HepG2 (cell line): ENCODE measurements at regions not wholly inside any gene's neighbourhood (a gene's known extent, or its start where the extent isn't known, plus 50 kb on each side); places are given as distances from the start of the nearest gene placed in this dataset.

Experiments used
- ATM ChIP-seq: fragments of 450-650 bp; IDR thresholded peaks from 2 replicates; pipeline ENCODE4 v1.7.1; 2017; ENCODE audit warnings: mild to moderate bottlenecking, borderline replicate concordance
- GATA4 ChIP-seq: sonication (generic); IDR thresholded peaks from 2 replicates; pipeline ENCODE4 v1.6.1; 2016; ENCODE audit warnings: antibody characterized with exemption, low read depth, borderline replicate concordance
- GATAD1 ChIP-seq: IDR thresholded peaks from 2 replicates; pipeline ENCODE4 v1.6.1; 2016; ENCODE audit warnings: missing genetic modification reagents, missing compliant biosample characterization
- MAZ ChIP-seq, 2 experiments: sonication (generic) in 1 of 2; formaldehyde crosslinking in 1 of 2; IDR thresholded peaks; 2 replicates each; pipeline versions ENCODE4 v1.5.0 to v1.6.1; 2012 to 2020; ENCODE audit warnings: low read depth in 2 of 2, mild to moderate bottlenecking in 2 of 2, borderline replicate concordance in 1 of 2, improper control_type of control experiment in 1 of 2, low read length in 1 of 2, missing genetic modification reagents in 1 of 2, moderate library complexity in 1 of 2
- MED8 ChIP-seq: sonication (generic); formaldehyde crosslinking; IDR thresholded peaks from 2 replicates; pipeline ENCODE4 v1.8.1; 2023; ENCODE audit warnings: mild to moderate bottlenecking, missing genetic modification reagents; ENCODE audit not compliant: insufficient replicate concordance
- MZF1 ChIP-seq: sonication (generic); formaldehyde crosslinking; IDR thresholded peaks from 2 replicates; pipeline ENCODE4 v1.8.1; 2023; ENCODE audit warnings: mild to moderate bottlenecking, missing genetic modification reagents, borderline replicate concordance
- NRL ChIP-seq: sonication (generic); formaldehyde crosslinking; IDR thresholded peaks from 2 replicates; pipeline ENCODE4 v1.5.0; 2020; ENCODE audit warnings: missing genetic modification reagents, mild to moderate bottlenecking, moderate library complexity, borderline replicate concordance
- POLR2AphosphoS2 ChIP-seq: IDR thresholded peaks from 2 replicates; pipeline ENCODE4 v1.6.1; 2011; ENCODE audit warnings: low read depth, low read length, improper control_type of control experiment
- SETDB1 ChIP-seq: sonication (generic); formaldehyde crosslinking; IDR thresholded peaks from 2 replicates; pipeline ENCODE4 v1.5.1; 2020; ENCODE audit warnings: missing genetic modification reagents, mild to moderate bottlenecking, borderline replicate concordance
- SMYD3 ChIP-seq: sonication (generic); formaldehyde crosslinking; IDR thresholded peaks from 2 replicates; pipeline ENCODE4 v1.8.1; 2023; ENCODE audit warnings: mild to moderate bottlenecking, missing genetic modification reagents
- STAG1 ChIP-seq: sonication (generic); formaldehyde crosslinking; IDR thresholded peaks from 2 replicates; pipeline ENCODE4 v1.4.0; 2020; ENCODE audit warnings: missing genetic modification reagents
- ZFY ChIP-seq: sonication (generic); formaldehyde crosslinking; IDR thresholded peaks from 2 replicates; pipeline ENCODE4 v1.4.0; 2020; ENCODE audit warnings: missing genetic modification reagents
- ZNF235 ChIP-seq: sonication (generic); formaldehyde crosslinking; IDR thresholded peaks from 2 replicates; pipeline ENCODE4 v1.8.1; 2023; ENCODE audit warnings: mild to moderate bottlenecking, missing genetic modification reagents, borderline replicate concordance
- ZNF30 ChIP-seq: sonication (generic); formaldehyde crosslinking; IDR thresholded peaks from 2 replicates; pipeline ENCODE4 v1.5.0; 2020; ENCODE audit warnings: mild to moderate bottlenecking, missing genetic modification reagents
- ZNF816 ChIP-seq: sonication (generic); formaldehyde crosslinking; IDR thresholded peaks from 2 replicates; pipeline ENCODE4 v1.8.0; 2022; ENCODE audit warnings: missing genetic modification reagents, mild to moderate bottlenecking, borderline replicate concordance
- TF ChIP-seq, protein P1 (sequence below): sonication (generic); formaldehyde crosslinking; IDR thresholded peaks from 2 replicates; pipeline ENCODE4 v1.4.0; 2020; ENCODE audit warnings: mild to moderate bottlenecking, missing genetic modification reagents
- TF ChIP-seq, protein P2 (sequence below): sonication (generic); formaldehyde crosslinking; IDR thresholded peaks from 2 replicates; pipeline ENCODE4 v1.5.0; 2020; ENCODE audit warnings: missing genetic modification reagents
- TF ChIP-seq, protein P3 (sequence below): sonication (generic); formaldehyde crosslinking; IDR thresholded peaks from 2 replicates; pipeline ENCODE4 v1.4.0; 2020; ENCODE audit warnings: missing genetic modification reagents

DNA sequence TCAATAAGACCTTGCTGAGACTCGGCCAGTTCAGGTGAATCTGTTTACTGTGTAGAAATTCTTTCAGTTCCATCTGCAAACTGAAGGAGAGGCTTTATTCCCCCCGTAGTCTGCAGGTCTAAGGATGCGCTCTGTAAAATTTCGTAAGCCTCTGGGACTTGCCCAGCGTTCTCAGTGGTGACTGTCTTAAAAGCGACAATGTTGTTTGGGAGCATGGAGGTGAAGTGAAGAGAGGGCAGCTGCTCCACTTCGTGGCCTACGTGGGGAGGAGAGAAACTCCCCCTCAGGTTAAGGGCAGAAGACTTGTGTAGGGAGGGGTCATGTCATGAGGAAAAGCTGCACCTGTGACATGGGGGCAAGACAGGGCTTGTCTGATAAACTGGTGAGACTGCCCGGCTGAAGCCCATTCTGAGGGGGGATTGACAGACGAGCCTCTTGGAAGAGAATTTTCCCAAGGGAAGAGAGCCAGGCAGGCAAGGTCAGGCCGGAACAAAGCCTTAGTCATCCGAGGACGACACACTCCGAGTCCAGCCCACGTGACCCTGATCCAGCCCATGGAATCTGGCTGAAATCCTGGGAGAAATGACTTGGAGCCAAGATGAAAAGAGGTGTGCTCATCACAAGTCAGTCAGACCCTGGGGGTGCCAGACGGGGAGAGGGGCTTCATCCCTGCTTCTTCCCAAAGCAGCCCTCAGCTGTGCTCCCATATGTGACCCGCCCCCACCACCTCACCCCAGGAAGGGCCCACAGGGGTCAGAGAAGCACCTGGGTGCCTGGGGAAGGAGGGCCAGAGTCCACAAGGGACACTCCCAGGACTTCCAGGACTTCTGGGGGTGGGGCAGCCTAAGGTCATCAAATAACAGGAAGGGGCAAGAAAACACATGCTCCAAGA is 88.5 kb upstream of the SH3BP4 start (continued):
- TF ChIP-seq, protein P1, sequence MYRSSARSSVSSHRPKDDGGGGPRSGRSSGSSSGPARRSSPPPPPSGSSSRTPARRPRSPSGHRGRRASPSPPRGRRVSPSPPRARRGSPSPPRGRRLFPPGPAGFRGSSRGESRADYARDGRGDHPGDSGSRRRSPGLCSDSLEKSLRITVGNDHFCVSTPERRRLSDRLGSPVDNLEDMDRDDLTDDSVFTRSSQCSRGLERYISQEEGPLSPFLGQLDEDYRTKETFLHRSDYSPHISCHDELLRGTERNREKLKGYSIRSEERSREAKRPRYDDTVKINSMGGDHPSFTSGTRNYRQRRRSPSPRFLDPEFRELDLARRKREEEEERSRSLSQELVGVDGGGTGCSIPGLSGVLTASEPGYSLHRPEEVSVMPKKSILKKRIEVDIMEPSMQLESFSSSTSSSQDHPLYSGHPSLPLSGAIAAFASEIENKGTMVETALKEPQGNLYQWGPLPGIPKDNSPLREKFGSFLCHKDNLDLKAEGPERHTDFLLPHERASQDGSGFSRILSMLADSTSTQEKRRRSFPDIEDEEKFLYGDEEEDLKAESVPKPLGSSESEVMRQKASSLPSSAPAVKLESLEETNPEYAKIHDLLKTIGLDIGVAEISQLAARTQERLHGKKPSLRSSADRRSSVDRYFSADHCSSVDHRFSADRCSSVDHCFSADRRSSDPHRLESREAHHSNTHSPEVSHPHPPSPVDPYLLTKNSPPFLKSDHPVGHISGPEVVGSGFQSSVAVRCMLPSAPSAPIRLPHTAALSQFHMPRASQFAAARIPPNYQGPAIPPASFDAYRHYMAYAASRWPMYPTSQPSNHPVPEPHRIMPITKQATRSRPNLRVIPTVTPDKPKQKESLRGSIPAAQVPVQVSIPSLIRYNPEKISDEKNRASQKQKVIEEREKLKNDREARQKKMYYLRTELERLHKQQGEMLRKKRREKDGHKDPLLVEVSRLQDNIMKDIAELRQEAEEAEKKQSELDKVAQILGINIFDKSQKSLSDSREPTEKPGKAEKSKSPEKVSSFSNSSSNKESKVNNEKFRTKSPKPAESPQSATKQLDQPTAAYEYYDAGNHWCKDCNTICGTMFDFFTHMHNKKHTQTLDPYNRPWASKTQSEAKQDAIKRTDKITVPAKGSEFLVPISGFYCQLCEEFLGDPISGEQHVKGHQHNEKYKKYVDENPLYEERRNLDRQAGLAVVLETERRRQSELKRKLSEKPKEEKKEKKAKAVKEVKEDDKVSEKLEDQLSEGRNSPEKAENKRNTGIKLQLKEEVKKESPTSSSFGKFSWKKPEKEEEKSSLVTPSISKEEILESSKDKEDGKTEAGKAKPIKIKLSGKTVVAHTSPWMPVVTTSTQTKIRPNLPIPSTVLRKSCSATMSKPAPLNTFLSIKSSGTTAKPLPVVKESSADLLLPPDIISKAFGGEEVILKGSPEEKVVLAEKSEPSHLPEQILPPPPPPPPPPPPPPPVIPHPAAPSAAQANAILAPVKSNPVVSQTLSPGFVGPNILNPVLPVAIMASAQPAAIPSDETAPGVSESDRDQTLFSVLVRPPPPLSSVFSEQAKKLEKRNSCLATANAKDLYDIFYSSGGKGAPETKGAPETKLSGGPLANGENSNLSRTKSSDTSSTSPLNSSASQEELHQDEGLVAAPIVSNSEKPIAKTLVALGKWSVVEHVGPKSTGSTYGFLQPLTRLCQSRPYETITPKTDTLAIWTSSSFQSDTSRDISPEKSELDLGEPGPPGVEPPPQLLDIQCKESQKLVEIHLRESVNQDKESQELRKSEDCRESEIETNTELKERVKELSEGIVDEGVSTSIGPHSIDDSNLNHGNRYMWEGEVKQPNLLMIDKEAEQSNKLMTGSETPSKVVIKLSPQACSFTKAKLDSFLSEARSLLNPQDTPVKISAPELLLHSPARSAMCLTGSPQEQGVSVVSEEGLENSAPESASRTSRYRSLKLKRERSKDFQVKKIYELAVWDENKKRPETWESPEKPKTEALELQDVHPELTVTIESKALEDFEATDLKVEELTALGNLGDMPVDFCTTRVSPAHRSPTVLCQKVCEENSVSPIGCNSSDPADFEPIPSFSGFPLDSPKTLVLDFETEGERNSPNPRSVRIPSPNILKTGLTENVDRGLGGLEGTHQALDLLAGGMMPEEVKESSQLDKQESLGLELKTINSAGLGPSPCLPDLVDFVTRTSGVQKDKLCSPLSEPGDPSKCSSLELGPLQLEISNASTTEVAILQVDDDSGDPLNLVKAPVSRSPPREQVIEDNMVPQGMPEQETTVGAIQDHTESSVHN (CRISPR knock-in tag), result no peak; the same call in 1 of the 2 replicates
- no peak for TF ChIP-seq MZF1 (CRISPR knock-in tag)
- peak; percentile 95 for TF ChIP-seq NRL (CRISPR knock-in tag)
- TF ChIP-seq MAZ (IDR thresholded peaks at IDR 0.05; ENCODE audit: borderline replicate concordance, low read depth, low read length), result no peak
- TF ChIP-seq MAZ (CRISPR knock-in tag; IDR thresholded peaks at IDR 0.05; ENCODE audit: low read depth), result no peak
- no peak for TF ChIP-seq MED8 (CRISPR knock-in tag)
- no peak for TF ChIP-seq GATA4
- peak; percentile 52; the same call in 1 of the 2 replicates for TF ChIP-seq ZFY (CRISPR knock-in tag)
- TF ChIP-seq ZNF235 (CRISPR knock-in tag), result no peak
- peak; percentile 50; the same call in 1 of the 2 replicates for TF ChIP-seq SMYD3
- TF ChIP-seq ZNF816 (CRISPR knock-in tag), result no peak
- TF ChIP-seq, protein P2, sequence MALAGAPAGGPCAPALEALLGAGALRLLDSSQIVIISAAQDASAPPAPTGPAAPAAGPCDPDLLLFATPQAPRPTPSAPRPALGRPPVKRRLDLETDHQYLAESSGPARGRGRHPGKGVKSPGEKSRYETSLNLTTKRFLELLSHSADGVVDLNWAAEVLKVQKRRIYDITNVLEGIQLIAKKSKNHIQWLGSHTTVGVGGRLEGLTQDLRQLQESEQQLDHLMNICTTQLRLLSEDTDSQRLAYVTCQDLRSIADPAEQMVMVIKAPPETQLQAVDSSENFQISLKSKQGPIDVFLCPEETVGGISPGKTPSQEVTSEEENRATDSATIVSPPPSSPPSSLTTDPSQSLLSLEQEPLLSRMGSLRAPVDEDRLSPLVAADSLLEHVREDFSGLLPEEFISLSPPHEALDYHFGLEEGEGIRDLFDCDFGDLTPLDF (CRISPR knock-in tag), result no peak
- no peak; the same call in 1 of the 2 replicates for TF ChIP-seq GATAD1
- TF ChIP-seq, protein P3, sequence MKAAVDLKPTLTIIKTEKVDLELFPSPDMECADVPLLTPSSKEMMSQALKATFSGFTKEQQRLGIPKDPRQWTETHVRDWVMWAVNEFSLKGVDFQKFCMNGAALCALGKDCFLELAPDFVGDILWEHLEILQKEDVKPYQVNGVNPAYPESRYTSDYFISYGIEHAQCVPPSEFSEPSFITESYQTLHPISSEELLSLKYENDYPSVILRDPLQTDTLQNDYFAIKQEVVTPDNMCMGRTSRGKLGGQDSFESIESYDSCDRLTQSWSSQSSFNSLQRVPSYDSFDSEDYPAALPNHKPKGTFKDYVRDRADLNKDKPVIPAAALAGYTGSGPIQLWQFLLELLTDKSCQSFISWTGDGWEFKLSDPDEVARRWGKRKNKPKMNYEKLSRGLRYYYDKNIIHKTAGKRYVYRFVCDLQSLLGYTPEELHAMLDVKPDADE (CRISPR knock-in tag), result no peak
- TF ChIP-seq ZNF30 (CRISPR knock-in tag), result no peak
- TF ChIP-seq SETDB1 (CRISPR knock-in tag), result no peak
- no peak for TF ChIP-seq POLR2AphosphoS2
- no peak for TF ChIP-seq ATM
- TF ChIP-seq STAG1 (CRISPR knock-in tag), result peak; percentile 14
